ENCODE measurements at regions not wholly inside any gene's neighbourhood (a gene's known extent, or its start where the extent isn't known, plus 50 kb on each side); places are given as distances from the start of the nearest gene placed in this dataset.

GRCh38 chr20:29298271-29298590 is 1959.2 kb upstream of the DEFB115 start:
- Histone ChIP-seq H3K36me3 (ENCODE audit: insufficient read depth) (no peaks in the 10 kb centered on the region), H3K9me2 (ENCODE audit: insufficient read depth) (no peaks in the 10 kb centered on the region), H3K27me3 (ENCODE audit: insufficient read depth) (no peaks in the 10 kb centered on the region), H2AFZ (no peak overlapping the region), H3K27ac (ENCODE audit: low read depth) (no peak overlapping the region), H3K4me1 (ENCODE audit: insufficient read depth) (no peaks in the 10 kb centered on the region), H3F3A (replicated peaks; ENCODE audit: low read depth) (no peaks in the 10 kb centered on the region), H3K4me3 (no peak overlapping the region), H3K4me2 (no peak overlapping the region), H4K20me1 (replicated peaks; ENCODE audit: insufficient read depth) (no peaks in the 10 kb centered on the region), H3K79me2 (replicated peaks; ENCODE audit: insufficient read depth) (no peaks in the 10 kb centered on the region)
- TF ChIP-seq STAT1 (IDR thresholded peaks at IDR 0.05; ENCODE audit: unreplicated experiment) (no peak), EZH2phosphoT487 (IDR thresholded peaks at IDR 0.05; ENCODE audit: unreplicated experiment) (no peak), ZNF462 (CRISPR knock-in tag; IDR thresholded peaks at IDR 0.05) (no peak), ZNF114 (CRISPR knock-in tag; IDR thresholded peaks at IDR 0.05) (no peak), REST (IDR thresholded peaks at IDR 0.05; ENCODE audit: unreplicated experiment) (no peak), EZH2 (IDR thresholded peaks at IDR 0.05; ENCODE audit: low read depth, unreplicated experiment) (no peak), JUNB (IDR thresholded peaks at IDR 0.05; ENCODE audit: unreplicated experiment) (no peak), NANOG (IDR thresholded peaks at IDR 0.05; ENCODE audit: borderline replicate concordance) (no peak)
- H3K27ac Mint-ChIP-seq = no peak overlapping the region
- H3K27me3 Mint-ChIP-seq (ENCODE audit: insufficient read depth, low read depth, poor library complexity) = peaks cover 16% of the 10 kb centered on the region
- H3K4me1 Mint-ChIP-seq = no peaks in the 10 kb centered on the region
- H3K36me3 Mint-ChIP-seq (ENCODE audit: low read depth) = peaks cover 49% of the 10 kb centered on the region
- H3K4me3 Mint-ChIP-seq = no peak overlapping the region
- no peak for DNase-seq (ENCODE audit: low spot score)
- no peak for ATAC-seq
- H3K9me3 Mint-ChIP-seq = peaks cover 24% of the 10 kb centered on the region
